ENCODE measurements at regions not wholly inside any gene's neighbourhood (a gene's known extent, or its start where the extent isn't known, plus 50 kb on each side); places are given as distances from the start of the nearest gene placed in this dataset.
A peak's percentile ranks its signal among the peaks of the same experiment; 100 is the strongest.

DNA sequence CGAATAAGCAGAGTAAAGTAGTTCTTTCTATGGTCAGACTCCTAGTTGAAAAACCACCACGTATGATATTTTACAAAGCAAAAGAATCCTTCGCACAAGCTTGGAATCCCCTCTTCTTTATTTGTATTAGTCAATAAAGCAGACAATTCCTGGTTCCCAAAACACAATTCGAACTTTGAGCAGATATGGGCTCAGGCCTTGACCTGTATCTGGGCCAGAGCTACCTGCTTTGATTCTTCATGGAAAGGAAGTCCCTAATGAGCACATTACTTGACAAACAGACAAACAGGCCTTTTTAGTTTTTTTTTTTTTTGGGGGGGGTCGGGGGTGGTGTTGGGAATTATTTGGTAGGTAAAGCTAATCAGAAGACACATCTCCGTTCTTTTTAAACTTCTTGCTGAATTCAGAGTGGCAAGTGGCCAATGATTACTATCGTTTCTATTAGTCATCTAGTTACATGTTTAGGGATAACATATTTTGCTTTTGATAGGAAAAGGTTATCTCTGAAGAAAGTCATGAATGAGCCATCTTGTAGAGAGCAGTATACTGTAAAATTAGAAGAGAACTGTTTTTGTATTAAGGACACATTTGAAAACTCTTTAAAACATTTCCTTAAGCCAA is 116.6 kb upstream of the HMHB1 start:
- DNase-seq (ENCODE audit: low read depth in 4 of 4, low spot score in 3 of 4), result no peak

DNA sequence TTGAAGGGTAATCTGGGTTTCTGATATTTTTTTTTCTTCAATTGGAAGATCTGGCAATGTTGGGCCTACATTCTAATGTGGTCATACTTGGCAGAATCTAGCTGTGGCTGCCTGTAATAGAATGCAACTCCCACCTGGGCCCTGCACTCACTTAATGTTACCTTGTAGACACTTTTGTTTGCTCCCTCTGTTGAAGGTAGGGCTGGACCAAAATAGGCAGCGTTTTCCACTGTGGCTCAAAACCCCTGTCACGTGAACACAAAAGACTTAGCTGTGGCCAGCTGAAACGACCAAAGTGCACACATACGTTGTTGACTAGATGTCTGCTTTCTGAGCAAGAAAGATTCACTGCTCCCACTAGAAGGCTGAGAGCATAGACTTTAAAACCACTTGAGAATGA is 117.6 kb upstream of the HMHB1 start:
- no peak for DNase-seq (ENCODE audit: low read depth in 4 of 4, low spot score in 3 of 4)

DNA sequence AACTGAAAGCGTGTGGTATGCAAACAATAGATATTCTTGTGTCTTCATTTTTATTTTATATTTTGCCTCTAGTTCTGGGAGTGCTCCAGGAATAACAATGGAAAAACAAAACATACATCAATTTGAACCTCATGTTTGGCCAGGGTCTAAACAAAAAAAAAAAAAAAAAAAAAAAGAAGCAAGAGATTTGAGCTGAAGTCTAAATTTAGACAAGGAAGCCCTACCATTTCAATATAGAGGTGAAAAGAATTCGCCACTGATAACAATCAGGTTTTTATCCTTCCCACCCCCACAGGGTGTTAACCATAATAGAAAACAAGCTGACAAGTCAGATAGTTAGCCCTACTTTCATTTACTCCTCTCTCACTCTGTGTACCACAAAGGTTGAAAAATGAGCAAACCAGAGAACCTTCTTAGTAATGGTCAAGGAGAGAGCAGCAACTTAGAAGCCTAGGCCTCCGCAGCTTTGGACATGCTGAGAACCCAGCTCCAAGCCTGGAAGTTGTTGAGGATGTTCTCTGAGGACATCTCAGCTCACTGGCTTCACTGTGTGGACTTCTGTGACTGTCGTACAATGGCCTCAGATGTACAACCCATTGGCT is 118.2 kb upstream of the HMHB1 start:
- DNase-seq (ENCODE audit: low read depth in 4 of 4, low spot score in 3 of 4), result no peak

DNA sequence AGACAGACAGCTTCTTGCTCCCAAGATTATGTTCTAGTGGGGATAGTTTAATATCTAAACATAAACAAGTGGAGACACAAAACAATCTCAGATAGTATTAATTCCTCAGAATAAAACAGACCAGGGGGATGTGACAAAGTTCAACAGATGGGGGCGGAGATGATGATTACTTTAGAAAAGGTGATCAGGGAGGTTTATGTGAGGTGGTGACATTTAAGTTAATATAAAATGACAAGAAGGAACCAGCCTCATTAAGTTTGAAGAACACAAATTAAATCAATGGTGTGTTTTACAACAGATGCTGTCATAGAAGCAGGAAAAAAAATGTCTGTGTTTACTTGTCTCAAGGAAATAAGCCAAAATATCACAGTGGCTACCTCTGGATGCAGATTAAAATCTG is 119.6 kb upstream of the HMHB1 start:
- DNase-seq (ENCODE audit: low read depth in 4 of 4, low spot score in 3 of 4), result no peak

DNA sequence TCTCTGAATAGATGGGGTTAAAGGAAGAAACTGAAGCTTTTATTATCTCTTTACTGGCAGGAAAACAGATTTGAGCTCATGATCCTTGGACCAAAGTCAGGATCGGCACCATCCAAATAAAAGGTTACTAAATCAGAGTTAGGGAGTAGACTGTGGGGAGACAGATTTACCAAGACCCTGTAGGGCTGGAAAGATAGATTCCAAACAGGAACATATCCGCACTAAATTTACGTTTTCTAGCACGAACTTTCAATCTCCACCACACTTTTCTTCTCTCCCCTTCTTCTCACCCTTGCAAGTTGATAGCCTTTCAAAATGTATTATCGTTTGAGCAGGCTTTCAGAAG is 120.0 kb upstream of the HMHB1 start:
- no peak for DNase-seq (ENCODE audit: low read depth in 4 of 4, low spot score in 3 of 4)

DNA sequence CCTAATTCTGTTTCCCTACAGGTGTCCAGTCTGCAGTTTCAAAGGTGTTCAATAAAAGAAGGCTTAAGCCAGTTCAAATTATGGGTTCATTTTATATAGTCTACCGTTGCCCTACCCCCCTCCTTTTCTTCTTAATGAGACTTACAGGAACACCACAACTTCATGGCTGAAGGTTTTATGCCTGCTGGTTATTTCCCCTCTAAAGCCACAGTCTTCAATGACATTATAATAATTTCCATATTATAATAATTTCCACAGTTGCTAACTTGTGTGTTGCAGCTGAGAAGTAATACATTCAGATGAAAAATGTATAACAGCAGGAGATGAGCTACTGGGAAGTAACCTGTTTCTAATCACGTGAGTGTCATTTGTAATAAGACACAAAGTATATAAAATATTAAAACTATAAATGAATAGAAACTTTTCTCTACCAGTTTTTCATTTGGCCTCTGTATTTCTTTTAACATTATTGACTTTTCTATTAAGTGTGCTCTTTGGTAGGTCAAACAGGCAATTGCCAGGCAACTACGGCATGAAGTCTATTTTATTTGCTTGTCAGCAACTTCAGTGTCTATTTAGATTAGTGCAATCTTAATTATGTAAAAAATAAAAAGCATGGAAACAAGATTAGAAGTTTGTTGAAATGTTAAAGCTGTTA is 120.5 kb upstream of the HMHB1 start:
- DNase-seq (ENCODE audit: low read depth in 4 of 4, low spot score in 3 of 4), result no peak

DNA sequence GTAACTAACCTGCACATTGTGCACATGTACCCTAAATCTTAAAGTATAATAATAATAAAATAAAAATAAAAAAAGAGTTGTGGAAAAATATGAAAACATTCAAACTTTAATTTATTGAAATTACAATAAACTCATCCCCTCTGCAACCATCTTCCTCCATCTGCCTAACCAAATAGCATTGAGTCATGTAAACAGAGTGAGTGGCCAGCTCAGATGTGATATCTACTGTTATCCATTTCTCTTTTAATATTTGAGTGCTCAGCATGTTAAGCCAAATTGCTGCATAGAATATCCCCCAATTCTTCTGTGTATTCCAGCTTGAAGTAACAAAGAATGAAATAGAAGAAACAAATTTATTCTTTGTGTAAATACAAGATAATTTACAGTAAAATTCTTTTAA is 124.4 kb upstream of the HMHB1 start:
- DNase-seq (ENCODE audit: low read depth in 4 of 4, low spot score in 3 of 4), result no peak

DNA sequence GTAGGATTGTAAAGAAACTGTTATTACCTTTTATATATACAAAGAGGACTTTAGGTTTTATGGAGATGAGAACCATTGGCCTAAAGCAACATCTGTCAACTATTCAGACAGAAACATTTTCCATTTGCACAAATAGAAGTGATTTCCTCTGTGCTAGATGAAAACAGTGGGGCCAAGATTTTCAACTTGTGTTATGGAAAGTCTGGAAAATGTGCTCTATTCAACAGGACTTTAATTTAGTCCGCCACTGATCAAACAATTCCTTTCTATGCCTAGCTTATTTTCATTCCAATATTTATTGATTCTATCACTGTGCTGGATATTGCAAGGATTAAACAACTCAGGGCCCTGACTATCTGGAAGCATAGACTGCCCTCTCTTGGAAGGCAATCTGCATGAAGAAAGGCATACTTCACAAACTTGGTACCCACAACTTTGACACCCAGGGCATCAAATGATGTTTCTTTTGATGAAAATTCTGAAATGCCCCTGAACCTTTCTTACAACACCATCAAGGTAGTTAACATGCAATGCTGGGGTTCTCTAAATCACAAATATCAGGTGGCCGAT is 126.6 kb upstream of the HMHB1 start:
- DNase-seq (ENCODE audit: low read depth in 4 of 4, low spot score in 3 of 4), result no peak

DNA sequence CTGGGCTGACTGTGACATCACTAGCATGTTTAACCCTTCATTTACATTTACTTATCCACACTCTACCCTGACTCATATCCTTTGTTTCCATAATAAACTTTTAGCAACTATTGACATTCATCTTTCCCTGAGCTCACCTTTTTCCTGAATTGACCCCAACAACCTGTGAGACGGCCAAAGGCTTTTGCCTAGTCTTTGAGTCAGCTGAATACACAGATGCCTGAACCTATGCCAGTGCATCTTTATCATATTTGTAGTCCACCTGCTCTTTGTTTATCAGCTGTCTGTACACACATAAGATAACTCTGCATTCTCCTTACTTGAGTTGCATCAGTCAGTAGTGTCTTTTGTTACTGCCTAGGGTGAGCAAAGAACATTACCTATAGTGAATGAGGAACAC is 128.5 kb upstream of the HMHB1 start:
- no peak for DNase-seq (ENCODE audit: low read depth in 4 of 4, low spot score in 3 of 4)

DNA sequence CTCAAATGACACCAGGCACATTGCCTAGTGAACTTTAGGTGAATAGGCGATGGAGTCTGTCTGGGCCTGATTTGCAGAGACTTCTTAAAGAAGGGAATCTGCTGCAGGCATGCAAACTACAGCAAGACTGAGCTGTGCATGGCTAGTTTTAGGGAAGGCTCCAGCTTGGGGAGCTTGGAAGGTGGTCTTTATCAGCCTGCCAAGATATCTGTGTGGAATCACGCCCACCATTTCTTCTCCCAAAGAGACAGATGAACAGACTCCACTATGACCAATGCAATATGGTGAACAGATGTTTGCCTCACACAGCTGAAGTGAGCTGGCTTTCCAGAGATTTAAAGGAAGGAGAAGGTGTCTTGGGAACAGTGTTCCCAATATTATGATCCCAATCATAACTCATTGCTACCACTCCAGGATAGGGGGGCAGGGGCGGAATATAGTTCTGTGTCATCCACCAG is 129.0 kb upstream of the HMHB1 start:
- no peak for DNase-seq (ENCODE audit: low read depth in 4 of 4, low spot score in 3 of 4)

DNA sequence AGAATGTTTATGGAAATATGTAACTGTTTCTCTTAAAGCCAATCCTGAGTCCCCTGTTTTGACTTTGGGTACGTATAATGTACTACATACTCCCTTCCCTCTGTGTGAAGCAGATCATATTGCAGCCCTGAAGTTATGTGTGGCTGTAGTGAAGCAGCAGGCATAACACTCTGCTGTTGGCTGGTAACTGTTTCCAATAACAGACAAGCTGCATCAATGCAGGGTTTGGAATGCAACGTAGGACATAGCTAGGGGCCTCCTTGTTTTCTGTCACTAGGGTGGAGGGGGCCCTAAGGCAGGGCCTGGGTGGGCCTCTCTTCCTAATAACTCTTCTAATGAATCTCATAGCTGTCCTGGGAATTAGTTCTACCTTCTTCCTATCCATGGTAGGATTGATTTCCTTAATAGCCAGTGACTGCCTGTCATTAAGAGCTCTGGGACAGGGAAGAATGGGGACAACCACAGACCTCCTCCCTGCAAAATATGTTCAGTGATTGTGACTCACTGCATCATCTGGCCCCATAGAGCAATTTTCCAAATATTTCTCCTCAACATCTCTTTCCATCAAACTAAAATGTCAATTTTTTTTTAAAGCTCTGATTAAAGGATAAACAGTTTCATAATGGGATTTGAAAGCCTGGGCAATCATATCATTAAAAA is 129.6 kb upstream of the HMHB1 start:
- peak in 1 of 4 donors; percentile 29 for DNase-seq (ENCODE audit: low read depth in 4 of 4, low spot score in 3 of 4)

DNA sequence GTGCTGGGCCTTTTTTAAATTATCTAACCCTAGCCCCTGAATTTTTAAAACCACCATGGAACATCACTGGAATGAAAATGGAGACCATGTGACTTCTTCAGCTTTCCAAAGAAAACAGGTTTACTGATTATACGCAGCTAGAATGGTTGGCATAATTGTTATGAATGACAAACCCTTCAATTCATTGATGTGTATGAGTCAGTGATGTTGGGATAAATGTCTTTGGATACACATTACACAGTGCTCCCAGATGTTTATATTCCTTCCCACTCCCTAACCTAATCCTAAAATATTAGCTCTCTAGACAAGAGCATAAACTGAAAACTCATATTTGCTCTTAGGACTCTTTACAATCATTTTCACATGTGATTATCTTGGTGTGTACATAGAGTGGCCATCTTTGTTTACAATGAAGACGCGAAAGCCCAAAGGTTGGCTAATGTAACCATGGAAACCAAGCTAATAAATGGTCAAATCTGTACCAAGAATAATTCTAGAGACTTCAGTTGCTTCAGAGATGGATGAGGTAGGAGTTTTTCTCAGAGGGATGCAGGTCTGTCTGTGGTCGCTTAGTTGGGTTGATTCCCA is 131.2 kb upstream of the HMHB1 start:
- DNase-seq (ENCODE audit: low read depth in 4 of 4, low spot score in 3 of 4), result no peak

DNA sequence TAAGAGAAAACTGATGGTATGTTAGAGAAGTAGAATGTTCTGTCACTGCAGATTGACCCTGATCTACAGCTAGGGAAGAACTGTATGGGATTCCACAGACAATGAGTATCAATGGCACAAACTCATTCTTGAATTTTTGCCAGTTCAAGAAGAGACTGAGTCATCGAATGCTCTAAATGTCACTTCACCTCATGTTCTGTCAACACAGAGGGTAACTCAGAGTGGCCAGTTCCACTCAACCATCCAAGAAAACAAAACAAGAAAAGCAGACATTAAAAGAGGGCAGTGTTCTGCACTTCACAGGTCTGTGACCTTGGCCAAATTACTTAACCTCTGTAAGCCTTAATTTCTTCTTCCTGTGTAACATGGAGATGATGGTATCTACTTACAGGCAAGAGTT is 132.2 kb upstream of the HMHB1 start:
- DNase-seq (ENCODE audit: low read depth in 4 of 4, low spot score in 3 of 4), result no peak

DNA sequence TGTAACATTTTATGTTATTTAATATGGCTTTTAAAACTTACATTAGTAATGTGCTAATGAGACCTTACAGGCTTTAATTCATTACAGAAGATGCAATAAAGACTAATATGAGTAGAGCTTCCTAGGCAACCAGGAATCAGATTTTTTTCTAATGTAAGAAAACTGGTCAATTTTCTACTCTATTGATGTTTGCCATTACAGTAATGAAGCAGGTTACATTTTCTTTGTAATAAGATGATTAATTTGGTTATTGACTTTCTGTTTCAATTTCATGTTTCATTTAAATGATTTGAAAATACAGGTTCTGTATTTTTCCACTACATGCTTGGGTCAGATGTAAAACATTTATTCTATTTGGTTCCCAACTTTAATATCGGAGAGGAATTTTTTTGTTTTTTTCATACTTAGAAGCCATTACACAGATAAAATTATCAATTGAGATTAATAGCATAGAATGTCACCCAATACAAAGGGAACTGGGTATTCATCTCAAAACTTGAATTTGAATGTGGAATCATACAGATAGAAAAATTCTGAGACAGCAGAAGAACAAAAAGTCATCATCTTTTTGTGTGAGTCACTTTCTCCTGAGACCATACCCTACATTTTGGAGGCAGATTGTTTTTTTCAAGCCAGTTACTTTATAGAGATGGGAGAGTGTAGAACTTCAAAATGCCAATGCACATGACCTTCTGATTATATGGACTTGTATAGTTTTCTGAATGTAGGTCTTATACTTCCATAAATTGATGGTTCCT is 133.6 kb upstream of the HMHB1 start:
- no peak for DNase-seq (ENCODE audit: low read depth in 4 of 4, low spot score in 3 of 4)

DNA sequence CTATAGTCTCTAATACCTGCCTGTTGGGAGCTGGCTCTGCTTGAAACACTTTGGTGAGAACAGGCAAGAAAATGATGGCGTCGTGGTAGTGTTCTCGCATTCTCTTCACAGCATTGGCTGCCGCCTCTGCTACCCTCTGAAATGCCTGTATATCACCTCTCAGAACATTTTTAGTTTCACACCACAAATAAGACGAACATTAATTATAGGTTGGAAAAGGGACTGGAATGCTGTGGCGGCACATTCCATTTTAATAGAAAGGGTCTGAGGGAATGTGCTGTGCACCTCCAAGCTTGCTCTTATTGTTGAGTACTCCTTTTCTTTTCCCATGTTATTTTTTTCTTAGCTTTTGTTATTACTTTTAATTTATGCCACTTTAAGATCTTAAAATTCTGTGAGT is 134.6 kb upstream of the HMHB1 start:
- no peak for DNase-seq (ENCODE audit: low read depth in 4 of 4, low spot score in 3 of 4)

DNA sequence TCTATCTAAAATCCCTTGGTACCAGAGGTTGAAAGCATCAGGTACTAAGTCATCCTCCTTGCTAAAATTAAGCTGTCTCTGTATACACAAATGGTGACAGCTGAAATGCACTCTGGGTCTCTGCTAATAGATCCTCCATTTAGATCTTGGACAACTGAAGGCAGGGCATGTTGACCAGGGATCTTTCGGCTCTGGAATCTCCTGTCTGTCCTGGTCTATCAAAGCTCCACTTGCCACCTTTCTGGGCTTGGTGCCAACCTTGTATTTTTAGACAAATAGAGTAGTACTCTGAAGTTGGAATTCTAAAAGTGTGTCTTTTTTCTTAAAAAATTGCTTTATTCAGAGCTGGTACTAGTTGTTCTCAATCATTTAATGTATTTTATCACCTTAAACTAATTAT is 135.2 kb upstream of the HMHB1 start:
- DNase-seq (ENCODE audit: low read depth in 4 of 4, low spot score in 3 of 4), result no peak

DNA sequence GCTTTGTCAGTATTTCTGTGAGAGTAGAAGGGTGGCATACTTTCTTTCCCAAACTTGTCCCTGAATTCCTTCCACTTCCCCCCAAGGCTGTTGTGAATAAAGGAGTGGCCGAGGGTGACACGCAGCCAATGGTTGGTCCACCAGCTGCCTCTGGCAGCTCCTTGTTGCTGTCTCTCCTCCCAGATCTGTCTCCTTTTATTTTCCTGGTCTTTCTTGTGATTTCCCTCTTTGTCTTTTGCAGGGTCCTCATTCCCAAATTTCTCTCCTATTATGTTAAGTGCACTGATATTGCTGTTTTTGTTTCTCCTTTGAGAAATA is 137.5 kb upstream of the HMHB1 start:
- no peak for DNase-seq (ENCODE audit: low read depth in 4 of 4, low spot score in 3 of 4)

DNA sequence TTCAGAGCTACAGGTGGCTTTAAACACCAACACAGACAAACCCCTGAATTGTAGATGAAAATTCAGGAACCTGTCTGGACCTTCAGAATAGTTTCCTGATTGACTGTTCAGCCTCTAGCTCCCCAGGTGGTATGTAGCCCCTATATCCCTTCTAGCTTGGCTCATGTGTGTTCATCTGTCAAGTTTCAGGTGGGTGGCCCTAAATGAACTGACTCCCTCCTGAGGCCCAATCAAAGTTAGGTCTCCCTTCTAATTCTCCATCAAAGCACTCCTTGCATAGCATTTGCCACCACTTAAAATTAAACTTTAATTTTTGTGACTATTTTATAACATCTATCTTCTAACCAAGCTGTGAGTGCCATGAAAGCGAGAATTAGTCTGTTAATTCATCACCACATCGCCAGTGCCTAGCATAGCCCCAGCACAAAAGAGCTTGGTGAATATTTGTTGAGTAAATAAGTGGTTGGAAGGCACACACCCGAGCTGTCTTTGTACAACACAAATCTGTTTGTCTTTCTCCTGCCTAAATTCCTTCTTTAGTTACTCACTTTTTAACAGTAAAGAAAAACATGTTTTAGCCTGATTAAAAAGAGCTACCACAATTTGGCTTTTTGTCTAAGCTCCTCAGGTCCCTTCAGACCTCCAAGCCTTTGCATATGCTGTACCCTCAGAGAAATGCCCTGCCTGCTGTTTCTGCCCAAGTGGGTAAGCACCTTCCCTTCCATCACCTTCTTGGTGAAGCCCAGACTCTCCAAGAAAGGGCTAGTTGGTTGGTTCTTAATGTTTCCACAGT is 138.1 kb upstream of the HMHB1 start:
- DNase-seq (ENCODE audit: low read depth in 4 of 4, low spot score in 3 of 4), result no peak

DNA sequence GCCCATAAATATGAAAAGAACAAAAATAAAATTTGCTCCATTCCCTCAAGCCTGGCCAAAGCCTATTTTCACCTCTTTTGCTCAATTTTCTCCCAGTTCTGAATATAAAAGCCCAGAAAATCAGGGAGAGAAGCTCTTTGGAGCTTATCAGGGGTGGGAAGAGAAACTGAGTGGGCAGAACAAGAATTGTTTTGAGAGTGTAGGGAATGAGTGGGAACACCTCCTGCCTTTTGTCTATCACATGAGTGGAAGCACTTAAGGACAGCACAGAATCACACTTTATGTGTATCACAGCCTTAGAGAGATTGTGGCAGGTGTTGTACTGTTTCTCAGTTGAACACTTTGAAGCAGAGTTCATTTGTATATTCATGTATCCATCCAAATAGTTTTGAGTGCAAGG is 139.2 kb upstream of the HMHB1 start:
- DNase-seq (ENCODE audit: low read depth in 4 of 4, low spot score in 3 of 4), result no peak

All from left renal pelvis (tissue), 4 donors.